ENCODE measurements at regions not wholly inside any gene's neighbourhood (a gene's known extent, or its start where the extent isn't known, plus 50 kb on each side); places are given as distances from the start of the nearest gene placed in this dataset.

DNA sequence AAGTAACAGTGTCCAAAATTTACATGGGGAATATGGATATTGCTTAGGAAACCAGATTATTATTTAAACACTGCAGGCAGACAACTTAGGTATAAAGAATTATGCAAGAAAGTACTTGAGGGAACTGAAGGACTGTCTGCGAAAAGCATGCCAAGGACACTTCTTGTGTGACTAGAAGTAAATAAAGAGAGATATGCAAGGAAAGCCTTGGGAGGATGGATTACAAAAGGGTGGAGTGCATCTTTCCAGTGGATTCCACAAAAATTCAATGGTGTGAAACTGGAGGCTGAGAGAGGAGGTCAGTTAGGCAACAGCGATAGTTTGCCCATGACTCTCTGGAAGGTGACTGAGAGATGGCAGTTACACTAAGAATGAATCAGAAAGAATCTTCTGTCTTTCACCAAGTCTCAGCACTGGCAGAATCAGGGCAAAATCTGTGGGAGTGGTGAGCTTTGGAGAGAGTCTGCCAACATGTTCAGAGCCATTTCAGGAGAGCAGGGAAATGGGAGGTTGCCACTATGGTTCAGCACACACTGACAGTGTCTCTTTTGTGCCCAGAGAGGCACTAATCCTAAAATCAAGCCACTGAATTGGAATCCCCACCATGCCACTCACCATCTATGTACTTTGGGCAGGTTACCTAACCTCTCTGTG lies 331.6 kb downstream of the BMPER start:
- DNase-seq (ENCODE audit: low spot score), result no peak
- H3K27ac Mint-ChIP-seq, result no peak overlapping the region
- H3K9me3 Mint-ChIP-seq, result peaks cover 7% of the 10 kb centered on the region
- H3K36me3 Mint-ChIP-seq (ENCODE audit: low read depth), result no peaks in the 10 kb centered on the region
- intact Hi-C loops (cut with micrococcal nuclease), result no loop called here
- no peak overlapping the region for H3K4me3 Mint-ChIP-seq (ENCODE audit: low read depth)
- no peaks in the 10 kb centered on the region for H3K27me3 Mint-ChIP-seq (ENCODE audit: low read depth)
- no peaks in the 10 kb centered on the region for H3K4me1 Mint-ChIP-seq (ENCODE audit: low read depth)

DNA sequence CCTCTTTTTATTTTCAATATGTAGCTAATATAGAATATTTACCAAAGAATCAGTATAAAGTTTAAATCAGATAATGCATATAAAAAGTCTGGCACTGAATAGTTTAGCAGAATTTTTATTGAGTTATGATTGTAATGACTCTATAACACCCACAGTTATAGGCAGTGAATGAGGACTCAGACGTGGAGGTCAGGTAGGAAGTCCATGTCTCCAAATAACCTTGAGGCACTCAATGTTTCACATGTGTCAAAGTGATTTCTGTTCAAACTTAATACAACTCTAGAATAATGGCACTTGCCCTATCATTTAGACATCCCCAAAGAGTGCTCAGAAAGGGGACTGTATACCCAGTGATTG lies 332.1 kb downstream of the BMPER start:
- DNase-seq (ENCODE audit: low spot score), result no peak

DNA sequence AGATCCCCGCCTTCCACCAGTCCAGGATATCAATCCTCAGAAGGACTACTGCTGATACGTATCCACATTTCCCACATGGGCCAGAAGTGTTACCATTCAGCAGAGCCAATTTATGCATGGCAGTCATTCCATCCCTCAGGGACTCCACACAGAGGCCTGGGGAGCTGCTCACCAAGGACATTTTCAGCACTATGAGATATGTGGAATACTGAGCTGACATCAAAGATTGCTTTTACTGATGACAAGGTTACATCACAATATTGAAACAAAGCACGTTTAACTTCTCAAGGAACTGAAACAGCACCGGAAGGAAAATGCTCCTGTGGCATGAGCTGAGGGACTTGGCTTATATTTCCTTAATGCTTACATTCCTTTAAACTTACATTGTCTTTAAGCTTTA lies 335.1 kb downstream of the BMPER start:
- intact Hi-C loops (cut with micrococcal nuclease), result no loop called here
- Mint-ChIP-seq H3K9me3 (peaks cover 3% of the 10 kb centered on the region), H3K4me1 (ENCODE audit: low read depth) (no peaks in the 10 kb centered on the region), H3K27ac (no peak overlapping the region), H3K36me3 (ENCODE audit: low read depth) (no peaks in the 10 kb centered on the region), H3K4me3 (ENCODE audit: low read depth) (no peak overlapping the region), H3K27me3 (ENCODE audit: low read depth) (no peaks in the 10 kb centered on the region)
- DNase-seq (ENCODE audit: low spot score), result no peak

More for the DNA sequence above, 332.1 kb downstream of the BMPER start:
- intact Hi-C loops (cut with micrococcal nuclease), result no loop called here
- Mint-ChIP-seq H3K9me3 (peaks cover 7% of the 10 kb centered on the region), H3K27ac (no peak overlapping the region), H3K27me3 (ENCODE audit: low read depth) (no peaks in the 10 kb centered on the region), H3K4me1 (ENCODE audit: low read depth) (no peaks in the 10 kb centered on the region), H3K36me3 (ENCODE audit: low read depth) (no peaks in the 10 kb centered on the region), H3K4me3 (ENCODE audit: low read depth) (no peak overlapping the region)

DNA sequence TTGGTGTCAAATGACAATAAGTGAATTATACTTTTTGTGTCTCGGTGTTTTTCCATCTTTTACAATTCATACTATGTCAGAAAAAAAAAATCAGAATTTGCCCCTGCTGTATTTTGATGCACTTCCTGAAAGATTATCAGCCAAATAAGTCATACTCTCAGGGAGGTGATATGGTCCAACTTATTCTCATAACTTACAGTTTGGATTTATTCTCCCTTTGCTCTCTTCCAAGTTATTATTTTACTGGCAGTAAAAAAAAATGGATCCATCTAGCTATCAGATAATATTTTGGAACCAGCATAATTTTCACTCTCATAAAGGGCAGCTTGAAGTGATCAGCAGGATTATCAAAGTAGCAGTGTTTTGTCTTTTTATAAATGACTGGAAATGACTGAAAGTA lies 337.1 kb downstream of the BMPER start:
- Mint-ChIP-seq H3K4me3 (ENCODE audit: low read depth) (no peak overlapping the region), H3K27ac (no peak overlapping the region), H3K4me1 (ENCODE audit: low read depth) (no peaks in the 10 kb centered on the region), H3K36me3 (ENCODE audit: low read depth) (no peaks in the 10 kb centered on the region), H3K27me3 (ENCODE audit: low read depth) (no peaks in the 10 kb centered on the region), H3K9me3 (peaks cover 3% of the 10 kb centered on the region)
- intact Hi-C loops (cut with micrococcal nuclease), result no loop called here
- DNase-seq (ENCODE audit: low spot score), result no peak

DNA sequence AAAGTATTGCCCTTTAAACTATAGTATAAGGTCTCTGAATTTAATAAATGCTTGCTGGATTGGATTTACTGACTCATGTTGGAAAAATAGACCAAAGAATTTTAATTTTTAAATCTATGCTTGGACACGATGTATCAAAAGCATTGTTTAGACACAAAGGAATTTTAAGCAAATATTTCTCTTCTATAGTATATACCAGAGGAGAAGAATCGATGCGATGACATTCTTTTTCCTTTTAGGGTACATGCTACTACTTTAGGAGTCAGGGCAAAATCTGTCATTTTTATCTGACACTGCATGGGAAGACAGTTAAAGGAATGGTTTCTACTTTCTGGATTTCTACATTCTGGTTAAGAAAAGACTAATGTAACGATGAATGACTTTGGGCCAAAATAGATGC lies 339.9 kb downstream of the BMPER start:
- intact Hi-C loops (cut with micrococcal nuclease), result no loop called here
- no peak overlapping the region for H3K4me3 Mint-ChIP-seq (ENCODE audit: low read depth)
- H3K36me3 Mint-ChIP-seq (ENCODE audit: low read depth), result no peaks in the 10 kb centered on the region
- H3K4me1 Mint-ChIP-seq (ENCODE audit: low read depth), result no peaks in the 10 kb centered on the region
- H3K27ac Mint-ChIP-seq, result no peak overlapping the region
- DNase-seq (ENCODE audit: low spot score), result no peak
- peaks cover 3% of the 10 kb centered on the region for H3K9me3 Mint-ChIP-seq
- H3K27me3 Mint-ChIP-seq (ENCODE audit: low read depth), result no peaks in the 10 kb centered on the region

DNA sequence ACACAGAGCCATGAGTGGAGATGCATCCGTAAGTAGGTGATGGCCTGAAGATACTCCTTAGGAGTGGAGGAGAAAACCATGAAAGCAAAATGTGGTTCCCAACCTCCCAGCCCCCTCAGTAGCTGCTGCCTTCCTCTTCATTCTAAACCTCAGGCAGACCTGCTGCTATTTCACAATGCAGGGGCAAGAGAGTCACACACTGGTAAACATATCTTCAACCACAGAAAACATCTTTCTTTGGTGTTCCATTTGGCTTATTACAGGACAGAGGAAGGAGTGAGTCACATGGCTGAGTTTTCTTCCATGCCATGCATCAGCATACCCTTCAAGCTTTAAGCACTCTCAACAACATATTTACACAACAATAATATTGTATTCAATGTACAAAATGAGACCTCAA lies 342.1 kb downstream of the BMPER start:
- intact Hi-C loops (cut with micrococcal nuclease), result no loop called here
- no peaks in the 10 kb centered on the region for H3K36me3 Mint-ChIP-seq (ENCODE audit: low read depth)
- H3K9me3 Mint-ChIP-seq, result peaks cover 3% of the 10 kb centered on the region
- H3K4me3 Mint-ChIP-seq (ENCODE audit: low read depth), result no peak overlapping the region
- DNase-seq (ENCODE audit: low spot score), result no peak
- no peak overlapping the region for H3K27ac Mint-ChIP-seq
- H3K27me3 Mint-ChIP-seq (ENCODE audit: low read depth), result no peaks in the 10 kb centered on the region
- H3K4me1 Mint-ChIP-seq (ENCODE audit: low read depth), result no peaks in the 10 kb centered on the region

DNA sequence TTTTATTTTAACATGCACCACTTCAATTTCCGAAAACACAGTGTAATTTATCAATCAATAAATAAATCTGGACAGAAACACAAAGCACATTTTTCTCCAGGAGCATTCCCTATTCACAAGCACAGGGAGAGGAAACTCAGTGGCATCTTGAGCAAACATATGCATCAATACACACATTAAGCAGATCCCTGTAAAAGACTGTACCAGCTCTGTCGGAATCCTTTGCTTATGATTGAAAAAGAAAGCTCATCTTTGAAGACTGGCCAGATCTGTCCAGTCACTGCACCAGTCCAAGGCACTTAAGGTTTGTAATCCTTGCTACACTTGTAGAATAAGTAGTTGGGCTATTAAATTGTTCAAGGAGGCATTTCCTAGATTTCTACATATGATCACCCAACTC lies 343.9 kb downstream of the BMPER start:
- no peaks in the 10 kb centered on the region for H3K9me3 Mint-ChIP-seq
- DNase-seq (ENCODE audit: low spot score), result no peak
- H3K36me3 Mint-ChIP-seq (ENCODE audit: low read depth), result no peaks in the 10 kb centered on the region
- no peak overlapping the region for H3K27ac Mint-ChIP-seq
- no peak overlapping the region for H3K4me3 Mint-ChIP-seq (ENCODE audit: low read depth)
- no peaks in the 10 kb centered on the region for H3K27me3 Mint-ChIP-seq (ENCODE audit: low read depth)
- no peaks in the 10 kb centered on the region for H3K4me1 Mint-ChIP-seq (ENCODE audit: low read depth)
- intact Hi-C loops (cut with micrococcal nuclease), result no loop called here

DNA sequence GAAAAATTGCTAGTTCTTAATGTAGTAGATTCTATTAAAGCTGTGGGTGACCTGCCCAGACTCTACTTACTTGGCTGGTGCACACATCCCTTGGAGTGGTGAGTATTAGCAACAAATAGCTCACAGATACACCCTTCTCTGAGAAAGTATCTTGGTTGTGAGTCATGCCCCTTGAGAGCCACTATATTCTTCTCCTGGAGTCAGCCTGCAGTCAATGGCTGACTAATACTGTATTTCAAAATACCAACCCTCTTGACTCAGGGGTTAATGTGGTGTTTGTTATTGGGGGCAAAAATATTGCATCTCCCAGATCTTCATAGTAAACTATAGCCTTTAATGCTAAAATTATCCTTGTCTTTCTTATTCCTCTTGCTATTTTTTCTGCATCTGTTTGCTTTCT lies 354.9 kb downstream of the BMPER start:
- intact Hi-C loops (cut with micrococcal nuclease), result no loop called here
- Mint-ChIP-seq H3K36me3 (ENCODE audit: low read depth) (no peaks in the 10 kb centered on the region), H3K4me1 (ENCODE audit: low read depth) (no peaks in the 10 kb centered on the region), H3K9me3 (no peaks in the 10 kb centered on the region), H3K27me3 (ENCODE audit: low read depth) (no peaks in the 10 kb centered on the region), H3K4me3 (ENCODE audit: low read depth) (no peak overlapping the region), H3K27ac (no peak overlapping the region)
- no peak for DNase-seq (ENCODE audit: low spot score)

DNA sequence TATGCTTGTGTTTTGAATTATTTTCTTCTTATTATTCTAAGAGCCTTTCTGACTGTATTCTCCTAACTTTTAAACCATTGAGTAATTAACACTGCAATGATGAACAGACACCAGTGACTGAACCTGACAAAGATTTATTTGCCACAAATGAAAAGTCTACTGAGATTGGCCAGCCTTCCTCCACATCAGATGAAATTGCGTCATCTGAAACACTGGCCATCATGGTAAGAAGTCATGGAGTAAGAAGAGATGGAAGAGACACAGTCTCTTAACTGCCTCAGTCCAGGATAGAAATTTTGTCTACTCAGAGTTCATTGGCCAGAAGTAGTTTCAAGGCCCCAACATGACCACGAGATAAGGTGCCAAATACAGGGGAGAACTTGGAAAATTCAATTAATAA lies 357.8 kb downstream of the BMPER start:
- no peak overlapping the region for H3K4me3 Mint-ChIP-seq (ENCODE audit: low read depth)
- DNase-seq (ENCODE audit: low spot score), result no peak
- no peaks in the 10 kb centered on the region for H3K4me1 Mint-ChIP-seq (ENCODE audit: low read depth)
- no peak overlapping the region for H3K27ac Mint-ChIP-seq
- intact Hi-C loops (cut with micrococcal nuclease), result no loop called here
- no peaks in the 10 kb centered on the region for H3K36me3 Mint-ChIP-seq (ENCODE audit: low read depth)
- no peaks in the 10 kb centered on the region for H3K9me3 Mint-ChIP-seq
- no peaks in the 10 kb centered on the region for H3K27me3 Mint-ChIP-seq (ENCODE audit: low read depth)

DNA sequence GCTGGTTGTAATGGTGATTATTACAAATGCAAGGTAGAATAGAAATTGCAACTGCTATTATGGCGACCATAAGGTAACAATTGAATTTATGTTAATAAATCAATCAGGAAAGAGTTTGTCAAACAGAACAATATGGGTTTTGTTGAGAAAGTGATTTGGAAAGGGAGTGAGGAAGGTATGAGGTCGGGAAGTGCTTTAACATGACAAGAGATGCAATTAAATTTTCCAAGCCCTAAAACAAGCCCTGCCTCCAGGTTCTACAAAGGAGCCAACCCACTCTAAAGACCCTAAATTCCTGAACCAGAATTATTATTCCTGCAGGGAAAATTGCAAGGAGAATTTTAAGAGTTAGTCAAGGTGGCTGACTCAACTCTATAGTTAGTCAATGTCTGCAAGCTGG lies 363.7 kb downstream of the BMPER start:
- H3K4me3 Mint-ChIP-seq (ENCODE audit: low read depth), result no peak overlapping the region
- H3K36me3 Mint-ChIP-seq (ENCODE audit: low read depth), result no peaks in the 10 kb centered on the region
- H3K4me1 Mint-ChIP-seq (ENCODE audit: low read depth), result no peaks in the 10 kb centered on the region
- H3K27ac Mint-ChIP-seq, result no peak overlapping the region
- H3K9me3 Mint-ChIP-seq, result no peaks in the 10 kb centered on the region
- intact Hi-C loops (cut with micrococcal nuclease), result no loop called here
- no peak for DNase-seq (ENCODE audit: low spot score)
- no peaks in the 10 kb centered on the region for H3K27me3 Mint-ChIP-seq (ENCODE audit: low read depth)

DNA sequence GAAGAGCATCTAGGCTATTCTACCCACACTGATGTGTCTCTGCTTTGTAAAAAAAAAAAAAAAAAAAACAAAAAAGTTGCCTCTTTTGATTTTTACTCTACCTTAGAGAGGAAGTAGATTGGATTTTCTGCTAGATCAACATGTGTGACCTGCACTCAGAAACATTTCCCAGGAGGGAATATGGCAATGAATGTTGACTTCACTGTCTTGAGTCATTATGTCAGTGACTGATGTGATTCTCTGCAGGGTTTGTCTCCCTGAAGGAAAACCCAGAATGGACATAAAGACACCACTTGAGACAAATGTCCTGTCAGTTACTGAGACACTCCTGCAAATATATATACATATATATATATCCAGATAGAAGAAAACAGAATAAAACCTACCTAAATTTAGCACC lies 370.3 kb downstream of the BMPER start:
- Mint-ChIP-seq H3K4me1 (ENCODE audit: low read depth) (peaks cover 6% of the 10 kb centered on the region), H3K4me3 (ENCODE audit: low read depth) (no peak overlapping the region), H3K9me3 (peaks cover 4% of the 10 kb centered on the region), H3K27me3 (ENCODE audit: low read depth) (no peaks in the 10 kb centered on the region), H3K36me3 (ENCODE audit: low read depth) (no peaks in the 10 kb centered on the region), H3K27ac (no peak overlapping the region)
- no peak for DNase-seq (ENCODE audit: low spot score)
- intact Hi-C loops (cut with micrococcal nuclease), result no loop called here

DNA sequence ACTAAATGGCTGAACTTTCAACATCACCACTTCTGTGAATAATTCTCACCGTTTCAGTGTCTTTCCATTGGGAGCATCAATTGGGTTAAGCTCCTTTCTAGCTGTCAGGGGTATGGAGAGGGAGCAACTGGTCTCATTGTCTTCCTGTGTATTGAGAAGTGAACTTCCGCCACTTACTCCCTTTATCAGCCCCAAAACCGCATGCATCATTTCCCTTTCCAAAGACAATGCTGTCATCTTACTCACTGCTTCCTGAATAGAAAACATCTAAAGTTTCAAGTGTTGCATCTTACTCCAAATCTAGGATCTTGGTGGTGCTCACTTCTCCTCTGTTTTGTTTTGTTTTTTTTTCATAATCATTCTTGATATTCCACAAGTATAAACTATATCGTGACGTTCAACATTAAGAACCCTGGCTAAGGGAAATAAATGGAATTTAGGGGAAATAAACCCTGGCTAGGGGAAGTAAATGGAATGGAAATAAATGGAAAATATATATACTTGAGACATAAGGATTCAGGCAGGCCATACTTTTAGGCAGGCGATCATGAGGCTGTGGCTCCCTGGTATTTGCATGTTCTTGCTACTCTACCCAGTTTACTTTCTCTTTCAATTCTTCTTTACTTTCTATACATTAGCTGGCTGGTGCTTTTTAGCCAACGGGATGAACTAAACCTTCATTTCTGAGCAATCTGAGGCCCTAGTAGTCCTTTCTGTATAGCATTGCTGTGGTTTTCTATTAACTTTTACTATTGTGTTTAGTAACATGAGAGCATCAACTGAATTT lies 371.9 kb downstream of the BMPER start:
- peaks cover 6% of the 10 kb centered on the region for H3K4me1 Mint-ChIP-seq (ENCODE audit: low read depth)
- DNase-seq (ENCODE audit: low spot score), result no peak
- H3K9me3 Mint-ChIP-seq, result peaks cover 4% of the 10 kb centered on the region
- intact Hi-C loops (cut with micrococcal nuclease), result no loop called here
- H3K4me3 Mint-ChIP-seq (ENCODE audit: low read depth), result no peak overlapping the region
- no peak overlapping the region for H3K27ac Mint-ChIP-seq
- no peaks in the 10 kb centered on the region for H3K27me3 Mint-ChIP-seq (ENCODE audit: low read depth)
- H3K36me3 Mint-ChIP-seq (ENCODE audit: low read depth), result no peaks in the 10 kb centered on the region

DNA sequence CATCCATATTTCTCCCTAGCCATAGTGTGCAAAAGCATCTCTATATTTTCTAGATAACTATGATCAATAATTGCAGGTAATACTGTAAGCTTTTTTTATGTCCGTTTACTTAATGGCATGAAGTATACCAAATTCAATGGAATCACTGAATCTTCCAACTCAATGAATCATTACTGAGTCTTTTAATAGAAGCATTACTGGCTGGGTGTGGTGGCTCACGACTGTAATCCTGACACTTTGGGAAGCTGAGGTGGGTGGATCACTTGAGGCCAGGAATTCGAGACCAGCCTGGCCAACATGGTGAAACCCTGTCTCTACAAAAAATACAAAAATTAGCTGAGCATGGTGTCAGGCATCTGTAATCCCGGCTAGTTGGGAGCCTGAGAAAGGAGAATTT lies 372.5 kb downstream of the BMPER start:
- Mint-ChIP-seq H3K4me3 (ENCODE audit: low read depth) (no peak overlapping the region), H3K9me3 (peaks cover 4% of the 10 kb centered on the region), H3K27ac (no peak overlapping the region), H3K4me1 (ENCODE audit: low read depth) (peaks cover 6% of the 10 kb centered on the region), H3K27me3 (ENCODE audit: low read depth) (no peaks in the 10 kb centered on the region), H3K36me3 (ENCODE audit: low read depth) (no peaks in the 10 kb centered on the region)
- intact Hi-C loops (cut with micrococcal nuclease), result no loop called here
- no peak for DNase-seq (ENCODE audit: low spot score)
